Smooth muscle cell (in vitro differentiated cells): ENCODE measurements at regions not wholly inside any gene's neighbourhood (a gene's known extent, or its start where the extent isn't known, plus 50 kb on each side); places are given as distances from the start of the nearest gene placed in this dataset.
A peak's percentile ranks its signal among the peaks of the same experiment; 100 is the strongest.

ENCODE experiments used
- DNase-seq: peaks from one replicate; lab custom pipeline; 2025; ENCODE audit not compliant: unreplicated experiment; lab: John Stamatoyannopoulos, UW
- H2AFZ ChIP-seq: fragments of 200-600 bp; sonication (generic); 2 replicates; pipeline ENCODE4 v1.6.0; 2016; ENCODE audit warnings: antibody characterized with exemption, low read depth, mild to moderate bottlenecking
- H3F3A ChIP-seq: fragments of 200-600 bp; sonication (generic); 2 replicates; pipeline ENCODE4 v1.6.0; 2017; ENCODE audit warnings: antibody characterized with exemption, low read depth
- H3K27ac ChIP-seq: fragments of 200-600 bp; sonication (generic); 2 replicates; pipeline ENCODE4 v1.5.1; 2016; ENCODE audit warnings: low read depth, mild to moderate bottlenecking
- H3K27me3 ChIP-seq: fragments of 200-600 bp; sonication (generic); 2 replicates; pipeline ENCODE4 v1.6.1; 2016; ENCODE audit warnings: low read depth, mild to moderate bottlenecking
- H3K36me3 ChIP-seq: fragments of 200-600 bp; sonication (generic); 2 replicates; pipeline ENCODE4 v1.5.1; 2016; ENCODE audit warnings: low read depth
- H3K4me1 ChIP-seq: fragments of 200-600 bp; sonication (generic); 2 replicates; pipeline ENCODE4 v1.5.1; 2016; ENCODE audit warnings: low read depth
- H3K4me2 ChIP-seq: fragments of 200-600 bp; sonication (generic); 2 replicates; pipeline ENCODE4 v1.6.0; 2016; ENCODE audit warnings: mild to moderate bottlenecking
- H3K4me3 ChIP-seq: fragments of 200-600 bp; sonication (generic); 2 replicates; pipeline ENCODE4 v1.5.1; 2016; ENCODE audit warnings: mild to moderate bottlenecking
- H3K79me2 ChIP-seq: fragments of 200-600 bp; sonication (generic); 2 replicates; pipeline ENCODE4 v1.6.0; 2016; ENCODE audit warnings: low read depth, mild to moderate bottlenecking
- H3K9ac ChIP-seq: fragments of 200-600 bp; sonication (generic); 2 replicates; pipeline ENCODE4 v1.6.0; 2016; ENCODE audit warnings: low read depth
- H3K9me3 ChIP-seq: fragments of 200-600 bp; sonication (generic); replicated peaks from 2 replicates; pipeline ENCODE4 v1.5.1; 2016; ENCODE audit warnings: low read depth
- H4K20me1 ChIP-seq: fragments of 200-600 bp; sonication (generic); 2 replicates; pipeline ENCODE4 v1.6.0; 2016; ENCODE audit warnings: low read depth
- WGBS: methylation state at CpG from one replicate; pipeline ENCODE4 v1.1.7; 2016; ENCODE audit warnings: low lambda C conversion rate; 5-methylcytosine and 5-hydroxymethylcytosine counted together
- TF ChIP-seq, protein P1 (sequence below): fragments of 200-600 bp; sonication (generic); IDR thresholded peaks from 2 replicates; pipeline ENCODE4 v1.5.1; 2017; ENCODE audit warnings: borderline replicate concordance, mild to moderate bottlenecking, antibody characterized with exemption; ENCODE audit not compliant: insufficient read depth, poor library complexity, severe bottlenecking

DNA sequence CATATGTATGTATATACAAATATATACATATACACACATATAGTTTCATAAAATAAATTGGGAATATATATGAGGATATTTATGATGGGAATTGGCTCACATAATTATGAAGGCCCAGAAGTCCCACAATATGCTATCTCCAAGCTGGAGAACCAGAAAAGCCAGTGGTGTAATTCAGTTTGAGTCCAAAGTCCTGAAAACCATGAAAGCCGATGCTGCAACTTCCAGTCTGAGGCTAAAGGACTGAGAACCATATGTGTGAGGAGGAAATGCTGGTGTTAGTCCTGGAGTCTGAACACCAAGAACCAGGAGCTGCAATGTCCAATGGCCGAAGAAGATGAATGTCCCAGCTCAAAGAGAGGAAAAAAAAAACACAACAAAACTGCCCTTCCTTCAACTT is 65.5 kb upstream of the PRKD1 start:
- no peak overlapping the region for H3K4me2 ChIP-seq
- no peak overlapping the region for H2AFZ ChIP-seq
- H3K27ac ChIP-seq = no peak overlapping the region
- no peaks in the 10 kb centered on the region for H3F3A ChIP-seq
- H4K20me1 ChIP-seq = no peaks in the 10 kb centered on the region
- H3K27me3 ChIP-seq = no peaks in the 10 kb centered on the region
- TF ChIP-seq, protein P1, sequence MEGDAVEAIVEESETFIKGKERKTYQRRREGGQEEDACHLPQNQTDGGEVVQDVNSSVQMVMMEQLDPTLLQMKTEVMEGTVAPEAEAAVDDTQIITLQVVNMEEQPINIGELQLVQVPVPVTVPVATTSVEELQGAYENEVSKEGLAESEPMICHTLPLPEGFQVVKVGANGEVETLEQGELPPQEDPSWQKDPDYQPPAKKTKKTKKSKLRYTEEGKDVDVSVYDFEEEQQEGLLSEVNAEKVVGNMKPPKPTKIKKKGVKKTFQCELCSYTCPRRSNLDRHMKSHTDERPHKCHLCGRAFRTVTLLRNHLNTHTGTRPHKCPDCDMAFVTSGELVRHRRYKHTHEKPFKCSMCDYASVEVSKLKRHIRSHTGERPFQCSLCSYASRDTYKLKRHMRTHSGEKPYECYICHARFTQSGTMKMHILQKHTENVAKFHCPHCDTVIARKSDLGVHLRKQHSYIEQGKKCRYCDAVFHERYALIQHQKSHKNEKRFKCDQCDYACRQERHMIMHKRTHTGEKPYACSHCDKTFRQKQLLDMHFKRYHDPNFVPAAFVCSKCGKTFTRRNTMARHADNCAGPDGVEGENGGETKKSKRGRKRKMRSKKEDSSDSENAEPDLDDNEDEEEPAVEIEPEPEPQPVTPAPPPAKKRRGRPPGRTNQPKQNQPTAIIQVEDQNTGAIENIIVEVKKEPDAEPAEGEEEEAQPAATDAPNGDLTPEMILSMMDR = no peak
- H3K4me3 ChIP-seq = no peak overlapping the region
- H3K4me1 ChIP-seq = no peaks in the 10 kb centered on the region
- no peak overlapping the region for H3K9ac ChIP-seq
- no peaks in the 10 kb centered on the region for H3K36me3 ChIP-seq
- H3K79me2 ChIP-seq = no peaks in the 10 kb centered on the region
- WGBS = 94% methylated on average over 2 of the region's 2 CpGs
- no peaks in the 10 kb centered on the region for H3K9me3 ChIP-seq
- no peak for DNase-seq

DNA sequence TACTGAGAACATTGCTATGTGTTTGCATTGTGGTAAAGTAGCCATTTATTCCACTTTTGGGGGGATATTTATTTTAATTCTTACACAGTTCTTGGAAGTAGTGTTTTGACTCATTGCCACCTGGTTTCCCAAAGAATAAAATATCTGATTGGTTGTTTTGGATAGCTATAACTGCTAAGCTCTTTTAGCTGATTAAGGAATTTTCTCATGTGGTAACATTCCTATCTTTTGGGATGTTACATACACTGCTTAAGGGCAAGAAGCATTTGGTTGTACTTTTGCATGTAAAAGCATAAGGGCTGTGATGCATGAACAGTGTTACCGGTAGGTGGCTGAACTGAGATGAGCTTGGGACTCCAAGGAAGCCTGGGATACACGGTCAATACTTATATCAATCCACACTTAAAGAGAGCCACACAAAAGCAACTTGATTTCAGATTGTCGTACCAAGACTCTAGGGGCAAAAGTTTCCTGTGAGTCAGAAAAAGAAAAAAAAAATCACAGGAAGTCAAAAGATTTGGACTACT is 71.4 kb upstream of the PRKD1 start:
- 59% methylated on average over 3 of the region's 3 CpGs for WGBS
- TF ChIP-seq, protein P1 = no peak
- Histone ChIP-seq H3K9ac (no peak overlapping the region), H3K36me3 (no peaks in the 10 kb centered on the region), H3K27me3 (no peaks in the 10 kb centered on the region), H4K20me1 (no peaks in the 10 kb centered on the region), H3F3A (no peaks in the 10 kb centered on the region), H3K27ac (no peak overlapping the region), H3K79me2 (no peaks in the 10 kb centered on the region), H3K4me3 (no peak overlapping the region), H3K4me2 (no peak overlapping the region), H3K9me3 (no peaks in the 10 kb centered on the region), H2AFZ (no peak overlapping the region), H3K4me1 (no peaks in the 10 kb centered on the region)
- no peak for DNase-seq

DNA sequence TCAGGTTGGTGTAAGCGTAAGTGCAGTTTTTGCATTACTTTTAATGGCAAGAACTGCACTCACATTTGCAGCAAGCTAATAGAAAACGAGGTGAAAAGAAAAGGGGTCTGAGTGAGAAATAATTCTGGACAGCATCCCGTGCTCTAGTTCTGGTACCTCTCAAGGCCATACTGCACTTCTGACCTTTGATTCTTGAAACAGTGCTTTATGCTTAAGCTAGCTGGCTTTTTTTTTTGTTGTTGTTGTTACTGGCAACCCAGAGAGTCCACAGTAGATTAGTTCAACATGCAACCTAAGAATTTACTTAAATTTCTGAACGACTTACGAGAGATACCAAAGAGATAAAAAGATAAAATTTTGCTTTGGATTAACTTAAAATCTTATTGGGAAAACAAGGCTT is 75.2 kb upstream of the PRKD1 start:
- no peaks in the 10 kb centered on the region for H3K4me1 ChIP-seq
- no peak overlapping the region for H2AFZ ChIP-seq
- no peaks in the 10 kb centered on the region for H3K36me3 ChIP-seq
- WGBS = 78% methylated on average over 5 of the region's 5 CpGs
- H3K27me3 ChIP-seq = no peaks in the 10 kb centered on the region
- H3K9me3 ChIP-seq = no peaks in the 10 kb centered on the region
- no peak overlapping the region for H3K27ac ChIP-seq
- H3K9ac ChIP-seq = no peak overlapping the region
- no peak for DNase-seq
- H3K4me2 ChIP-seq = no peak overlapping the region
- no peaks in the 10 kb centered on the region for H3K79me2 ChIP-seq
- H4K20me1 ChIP-seq = no peaks in the 10 kb centered on the region
- TF ChIP-seq, protein P1 = no peak
- H3F3A ChIP-seq = no peaks in the 10 kb centered on the region
- H3K4me3 ChIP-seq = no peak overlapping the region

DNA sequence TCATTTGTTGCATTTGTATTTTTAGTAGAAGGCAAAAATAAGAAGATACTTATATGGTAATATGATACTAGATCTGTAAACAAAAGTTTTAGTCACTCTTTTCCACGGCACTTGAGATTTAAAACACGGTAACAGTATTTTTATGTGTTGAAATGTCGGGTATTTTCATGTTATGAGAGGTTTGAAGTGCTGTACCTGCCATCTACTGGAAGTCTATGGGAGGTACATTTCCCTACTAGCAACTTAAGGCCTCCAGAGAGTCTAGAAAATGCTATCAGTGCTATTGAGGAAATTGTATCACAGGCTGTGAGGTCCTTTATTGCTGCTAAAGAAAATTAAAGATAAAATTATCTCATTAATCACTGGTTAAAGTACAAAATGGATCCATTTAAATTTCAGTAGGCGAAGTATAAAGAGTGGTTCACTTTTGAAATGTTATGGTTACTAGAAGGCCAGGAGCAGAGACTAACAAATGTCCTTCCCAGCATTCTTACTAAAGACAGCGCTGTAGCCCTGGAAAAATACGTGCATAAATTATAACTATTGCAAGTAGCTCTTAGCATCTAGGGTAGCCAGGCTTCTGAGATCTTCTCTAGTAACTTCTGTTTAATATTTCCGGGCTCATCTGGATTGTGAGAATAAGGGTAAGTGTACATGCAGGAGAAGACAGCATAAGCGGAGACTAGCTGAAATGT is 77.6 kb upstream of the PRKD1 start:
- peak overlapping the region; percentile 90 for H2AFZ ChIP-seq
- no peaks in the 10 kb centered on the region for H3K36me3 ChIP-seq
- H3K9ac ChIP-seq = no peak overlapping the region
- H3K4me1 ChIP-seq = no peaks in the 10 kb centered on the region
- 44% methylated on average over 8 of the region's 8 CpGs for WGBS
- H3K27ac ChIP-seq = no peak overlapping the region
- TF ChIP-seq, protein P1 = peak; percentile 63
- H3F3A ChIP-seq = no peaks in the 10 kb centered on the region
- peak overlapping the region; percentile 30 for H3K4me3 ChIP-seq
- H3K79me2 ChIP-seq = no peaks in the 10 kb centered on the region
- no peaks in the 10 kb centered on the region for H4K20me1 ChIP-seq
- DNase-seq = no peak
- no peaks in the 10 kb centered on the region for H3K27me3 ChIP-seq
- H3K4me2 ChIP-seq = peak overlapping the region; percentile 80
- no peaks in the 10 kb centered on the region for H3K9me3 ChIP-seq
